ENCODE measurements at regions not wholly inside any gene's neighbourhood (a gene's known extent, or its start where the extent isn't known, plus 50 kb on each side); places are given as distances from the start of the nearest gene placed in this dataset.

DNA sequence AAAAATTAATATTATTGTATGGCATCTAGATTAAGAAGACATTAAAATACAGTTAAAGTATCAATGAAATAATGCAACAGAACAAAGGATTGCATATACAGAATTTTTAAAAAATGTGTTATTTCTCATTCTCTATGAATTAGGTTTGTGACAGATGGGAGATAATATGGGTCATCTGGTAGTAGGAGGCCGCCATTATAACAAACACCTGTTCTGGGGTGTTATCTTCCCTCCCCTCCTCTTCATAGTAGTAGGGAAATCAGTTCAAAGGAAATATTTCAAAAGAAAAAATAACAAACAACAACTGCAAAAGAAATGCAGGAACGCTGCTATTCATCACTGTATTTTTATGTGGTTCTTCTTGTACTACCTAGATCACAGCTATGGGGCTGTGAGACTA is 187.0 kb upstream of the ATP2B1 start:
- no peak for DNase-seq

DNA sequence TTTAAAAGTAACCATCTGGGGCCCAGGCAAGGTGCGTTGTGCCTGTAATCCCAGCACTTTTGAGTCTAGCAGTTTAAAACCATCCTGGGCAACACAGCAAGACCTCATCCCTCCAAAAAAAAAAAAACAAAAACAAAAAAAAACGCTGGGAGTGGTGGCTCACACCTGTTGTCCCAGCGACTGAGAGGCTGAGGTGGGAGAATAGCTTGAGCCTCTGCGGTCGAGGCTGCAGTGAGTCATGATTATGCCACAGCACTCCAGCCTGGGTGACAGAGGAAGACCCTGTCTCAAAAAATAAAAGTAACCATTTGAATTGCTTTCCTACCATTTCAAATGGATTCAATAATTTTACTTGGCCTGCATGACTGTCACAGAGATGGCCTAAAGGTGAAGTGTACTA is 186.5 kb upstream of the ATP2B1 start:
- DNase-seq = no peak

DNA sequence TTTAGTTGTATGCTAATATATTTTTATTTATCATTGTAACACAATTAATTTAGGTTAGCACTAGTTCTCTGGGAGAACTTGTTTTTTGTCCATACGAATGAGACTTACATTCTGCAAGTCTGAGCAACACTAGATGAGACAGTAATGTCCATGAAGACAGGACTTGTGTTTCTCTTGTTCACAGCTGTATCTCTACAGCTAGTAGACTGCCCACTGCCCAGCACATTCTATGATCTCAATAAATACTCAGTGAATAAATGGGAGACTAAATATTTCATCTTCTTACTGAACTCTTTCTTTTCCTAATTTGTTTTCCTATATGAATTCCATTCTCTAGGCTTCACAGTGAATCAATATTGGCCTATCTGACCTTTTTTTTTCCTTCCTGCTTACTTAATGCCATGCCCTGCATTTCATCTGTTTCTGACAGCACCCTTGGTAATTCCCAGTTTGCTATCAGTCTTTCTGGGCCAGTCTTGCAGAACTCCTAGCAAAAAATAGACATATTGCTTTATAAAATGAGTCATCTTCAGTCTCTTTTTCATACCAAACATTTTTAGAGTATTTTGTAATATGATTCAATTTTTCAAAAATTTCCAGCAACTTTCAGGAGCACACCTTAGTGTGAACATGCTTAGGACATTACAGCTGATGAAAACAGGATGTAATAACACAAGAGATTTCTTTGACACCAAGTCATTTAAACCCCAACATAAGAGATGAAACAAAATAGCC is 185.5 kb upstream of the ATP2B1 start:
- DNase-seq = no peak

DNA sequence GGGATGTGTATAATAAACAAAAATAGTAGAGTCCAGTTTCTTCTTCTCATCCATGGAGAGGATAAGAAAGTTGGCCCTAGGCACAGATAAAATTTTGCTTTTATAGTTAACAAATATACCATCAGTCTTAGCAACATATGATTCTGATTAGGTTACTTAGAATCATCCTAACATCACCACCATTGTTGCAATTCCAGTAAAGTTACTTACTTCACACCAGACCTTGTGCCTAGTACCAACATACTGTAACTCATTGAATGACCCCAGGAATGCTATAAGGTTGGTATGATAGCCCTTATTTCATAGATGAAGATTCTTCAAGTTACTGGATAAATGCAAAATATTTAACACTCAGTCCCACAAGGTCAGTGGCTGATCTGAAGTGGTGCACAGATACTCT is 183.8 kb upstream of the ATP2B1 start:
- no peak for DNase-seq

DNA sequence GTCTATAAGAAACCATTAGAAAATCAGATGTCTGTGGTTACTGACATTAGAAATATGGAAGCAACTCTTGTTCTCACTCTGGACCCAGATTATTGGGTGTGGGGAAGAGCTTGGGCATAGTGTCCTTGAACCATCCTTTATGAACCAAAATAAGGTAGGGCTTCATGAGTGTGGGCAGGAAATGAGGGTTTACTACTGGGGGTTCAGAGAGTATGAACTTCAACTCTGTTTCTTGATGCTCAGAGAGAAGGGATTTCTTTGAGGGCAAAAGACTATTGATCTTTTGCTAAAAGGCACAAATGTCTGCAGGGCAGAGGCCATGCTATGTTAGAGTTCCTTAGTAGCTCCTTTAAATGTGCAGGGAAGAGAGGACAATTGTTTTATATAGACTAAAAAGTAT is 183.3 kb upstream of the ATP2B1 start:
- DNase-seq = no peak

DNA sequence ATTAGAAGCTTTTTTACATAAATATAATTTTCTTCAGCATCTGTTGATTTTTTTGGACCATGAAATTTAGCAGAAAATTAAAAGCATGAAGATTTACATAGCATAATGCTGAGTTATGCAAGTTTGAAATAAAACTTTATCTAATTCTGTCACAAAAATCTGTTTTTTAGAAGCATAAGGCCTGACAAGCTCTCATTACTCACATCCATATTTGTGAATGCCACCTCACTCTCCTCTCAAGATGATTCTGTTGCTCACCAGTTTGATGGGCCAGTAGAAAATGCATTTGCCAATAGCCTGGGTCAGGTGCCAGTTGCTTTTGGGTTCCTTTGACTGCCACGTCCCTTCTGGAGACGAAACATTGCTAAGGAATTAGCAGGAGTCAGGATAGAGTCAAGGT is 181.5 kb upstream of the ATP2B1 start:
- no peak for DNase-seq

DNA sequence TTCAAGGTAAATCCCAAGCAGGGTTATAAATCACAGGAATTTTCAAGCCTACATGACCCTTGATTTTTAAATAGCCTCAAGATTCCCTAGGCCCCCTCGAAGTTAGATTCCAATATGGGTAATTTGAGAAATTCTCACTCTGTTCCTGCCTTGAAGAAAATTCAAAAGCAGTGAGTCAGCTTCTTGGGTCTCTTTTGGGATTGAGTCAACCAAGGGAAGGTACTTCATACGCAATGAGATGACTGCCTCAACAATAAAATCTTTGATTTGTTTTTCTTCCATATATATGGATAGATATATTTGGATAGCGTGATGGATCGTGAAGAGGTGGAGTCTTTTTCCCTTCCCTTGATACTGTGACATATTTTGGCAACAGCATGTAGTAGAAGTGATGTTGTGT is 180.4 kb upstream of the ATP2B1 start:
- no peak for DNase-seq

DNA sequence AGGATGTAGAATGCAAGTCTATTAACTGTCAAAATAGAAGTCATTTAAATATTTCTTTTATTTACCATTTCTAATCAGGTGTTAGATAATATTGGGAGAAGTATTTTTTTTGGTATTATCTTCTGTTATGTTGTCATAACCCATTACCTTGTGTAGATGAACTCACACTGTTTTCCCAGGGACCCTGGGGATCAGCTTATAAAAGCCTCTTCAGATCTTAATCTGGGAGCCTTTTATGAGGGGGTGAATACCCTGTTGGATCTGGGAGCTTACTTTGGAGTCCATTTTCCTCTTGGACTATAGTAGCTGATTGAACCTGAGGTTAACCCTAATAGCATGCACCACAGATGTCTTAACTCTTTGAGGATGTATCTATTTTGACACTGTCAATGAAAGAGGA is 176.3 kb upstream of the ATP2B1 start:
- no peak for DNase-seq

DNA sequence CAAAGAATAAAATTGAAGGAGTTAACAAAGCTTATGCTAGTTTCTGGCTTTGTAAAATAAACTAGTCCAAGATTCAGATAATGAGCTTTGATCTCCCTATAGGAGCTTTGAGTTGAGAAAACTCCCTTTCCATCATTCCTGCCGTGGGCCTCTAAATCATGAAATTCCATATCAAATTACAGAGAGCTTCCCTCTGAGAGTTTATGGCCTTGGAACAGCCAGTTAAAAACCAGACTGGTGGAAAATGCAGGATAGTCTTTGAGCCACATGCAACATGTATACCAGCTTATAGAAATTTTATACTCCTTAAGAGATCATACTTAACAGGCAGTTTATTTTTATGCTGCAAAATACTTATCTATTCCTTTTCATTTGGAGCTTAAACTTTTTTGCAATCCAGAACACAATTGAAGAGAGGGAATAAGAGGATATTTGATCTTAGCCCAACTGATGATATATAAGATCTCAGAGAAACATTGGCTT is 175.8 kb upstream of the ATP2B1 start:
- no peak for DNase-seq

DNA sequence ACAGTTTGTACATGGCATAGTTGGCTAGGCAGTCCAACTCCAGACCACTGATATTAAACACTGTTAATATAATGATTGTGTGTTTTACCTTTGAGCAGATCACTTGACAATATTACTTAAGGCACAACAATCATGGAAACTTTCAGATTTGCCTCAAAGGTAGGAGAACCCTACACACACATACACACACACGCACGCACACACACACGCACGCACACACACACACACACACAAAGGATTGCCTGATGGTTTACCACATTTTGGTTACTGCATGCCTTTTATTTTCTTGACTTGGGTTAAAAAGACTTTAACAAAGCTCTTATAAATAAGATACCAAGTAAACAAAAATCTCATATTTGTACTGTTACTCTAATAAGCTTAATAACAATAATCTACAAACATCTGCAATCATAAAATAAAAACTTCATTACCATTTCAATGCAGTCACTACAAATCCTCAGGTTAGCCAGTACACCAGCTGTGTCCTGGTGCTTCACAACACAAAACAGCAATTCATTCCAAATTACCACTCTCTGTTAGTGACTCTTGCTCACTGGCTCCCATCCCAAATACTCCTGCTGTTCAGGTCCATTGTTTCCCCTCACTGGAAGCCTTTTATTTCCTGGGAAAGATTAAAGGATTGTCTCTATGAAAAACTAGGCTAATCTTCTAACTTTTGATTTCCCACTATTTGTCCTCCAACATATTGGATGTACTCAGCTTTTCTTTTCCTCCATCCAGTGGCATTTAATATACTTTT is 175.2 kb upstream of the ATP2B1 start:
- no peak for DNase-seq

DNA sequence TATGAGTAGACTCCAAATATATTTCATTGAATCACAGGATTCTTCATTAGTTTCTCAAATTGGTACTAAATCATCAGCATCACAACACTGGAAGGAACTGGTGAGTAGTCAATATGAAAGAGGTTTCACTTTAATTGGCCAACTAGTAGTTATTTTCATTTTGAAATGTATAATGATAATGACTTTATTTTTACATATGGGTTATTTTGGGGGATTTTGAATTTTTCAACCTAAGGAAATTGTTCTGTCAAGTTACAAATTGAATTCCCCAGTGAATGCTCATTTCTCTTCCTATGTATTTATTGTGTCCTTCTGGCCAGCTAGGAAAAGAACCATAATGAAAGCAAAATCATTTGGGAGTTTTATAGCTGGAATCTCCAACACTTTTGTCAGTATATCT is 174.2 kb upstream of the ATP2B1 start:
- no peak for DNase-seq

DNA sequence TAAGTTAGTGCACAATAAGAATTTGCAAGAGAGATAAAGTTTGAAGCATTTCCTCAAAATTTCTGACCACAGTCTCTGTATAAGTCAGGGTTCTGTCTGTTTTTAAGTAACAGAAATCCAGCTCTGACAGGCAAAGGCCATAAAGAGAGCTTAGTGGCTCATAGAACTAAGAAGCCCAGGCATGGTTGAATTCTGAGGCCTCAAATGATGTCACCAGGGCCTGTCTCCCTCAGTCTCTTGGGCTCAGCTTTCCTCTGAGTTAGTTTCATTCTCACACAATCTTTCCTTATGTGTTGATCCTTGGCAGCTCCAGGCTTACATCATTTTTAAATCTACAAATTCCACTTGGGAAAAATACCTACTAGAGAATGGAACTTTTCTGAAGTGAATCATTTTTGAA is 173.4 kb upstream of the ATP2B1 start:
- DNase-seq = no peak

DNA sequence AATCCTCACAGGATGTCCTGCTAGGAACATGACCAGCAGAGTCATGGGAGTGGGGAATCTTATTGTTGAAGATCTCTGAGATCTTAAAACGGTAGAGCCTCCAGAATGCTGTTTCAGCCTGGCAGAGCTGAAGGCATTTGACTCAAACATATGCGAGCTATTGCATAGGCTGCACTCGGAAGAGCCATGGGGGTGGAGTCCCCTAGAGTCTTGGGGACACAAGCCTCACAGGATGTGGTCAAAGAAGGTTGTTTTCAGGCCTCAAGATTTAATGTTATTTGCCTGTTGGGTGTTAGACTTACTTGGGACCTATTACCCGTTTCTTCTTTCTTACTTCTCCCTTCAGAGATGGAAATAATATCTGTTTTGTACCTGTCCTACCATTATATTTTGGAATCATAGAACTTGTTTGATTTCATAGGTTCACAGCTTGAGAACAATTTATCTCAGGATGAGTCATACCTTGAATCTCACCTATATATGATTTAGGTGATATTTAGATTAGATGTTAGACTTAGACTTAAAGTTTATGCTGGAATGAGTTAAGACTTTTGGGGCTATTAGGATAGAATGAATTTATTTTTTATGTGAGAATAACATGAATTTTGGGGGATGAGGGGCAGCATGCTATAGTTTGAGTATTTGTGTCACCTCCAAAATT is 172.2 kb upstream of the ATP2B1 start:
- DNase-seq = peak; percentile 49

DNA sequence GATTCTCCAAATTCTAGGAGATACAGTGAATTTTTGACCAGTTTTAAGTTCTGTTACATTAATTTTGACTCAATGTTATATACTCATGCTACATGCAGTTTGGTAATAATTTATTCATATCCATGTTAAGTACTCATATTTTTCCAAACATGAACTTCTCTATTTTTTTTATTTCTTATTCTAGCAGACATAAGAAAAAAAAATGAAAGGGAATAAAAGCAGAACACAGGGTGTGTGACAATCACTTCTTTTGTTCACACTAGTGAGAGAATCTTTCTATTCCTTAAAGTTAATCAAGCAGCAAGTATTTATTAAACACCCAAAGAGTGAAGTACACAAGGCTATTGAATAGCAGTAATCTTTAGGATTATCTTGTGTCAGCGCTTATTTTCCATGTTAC is 171.1 kb upstream of the ATP2B1 start:
- no peak for DNase-seq

DNA sequence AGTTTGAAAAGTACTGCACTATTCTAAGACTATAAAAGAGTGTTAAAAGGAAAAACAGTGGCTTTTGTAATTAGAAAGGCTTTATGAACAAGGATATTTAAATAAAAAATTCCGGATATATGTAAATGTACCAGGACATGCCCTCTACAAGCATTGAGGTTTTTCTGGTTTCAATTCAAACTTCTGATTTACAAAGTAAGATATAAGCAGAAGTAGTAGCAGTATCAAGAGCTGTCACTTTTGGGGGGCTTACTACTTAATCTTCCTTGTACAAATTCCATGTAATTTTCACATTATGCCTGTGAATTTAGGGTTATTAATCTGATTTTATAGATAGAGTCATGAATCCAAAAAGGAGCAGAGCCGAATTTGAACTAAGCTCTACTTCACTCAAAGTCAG is 170.3 kb upstream of the ATP2B1 start:
- DNase-seq = no peak

DNA sequence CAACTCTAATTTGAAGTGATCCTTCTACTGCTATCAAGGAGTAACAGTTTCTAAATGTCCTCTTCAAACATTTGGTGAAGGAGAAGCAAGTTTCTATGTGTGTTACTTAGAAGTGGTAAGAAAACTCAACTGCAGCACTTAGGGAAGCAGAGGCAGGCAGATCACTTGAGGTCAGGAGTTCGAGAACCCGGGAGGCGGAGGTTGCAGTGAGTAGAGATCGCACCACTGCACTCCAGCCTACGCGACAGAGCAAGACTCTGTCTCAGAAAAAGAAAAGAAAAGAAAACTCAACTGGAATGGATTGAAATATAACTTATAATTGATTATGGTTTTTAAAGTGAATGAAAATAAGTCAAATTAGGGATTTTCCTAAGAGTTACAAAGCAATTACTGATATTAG is 169.7 kb upstream of the ATP2B1 start:
- no peak for DNase-seq

DNA sequence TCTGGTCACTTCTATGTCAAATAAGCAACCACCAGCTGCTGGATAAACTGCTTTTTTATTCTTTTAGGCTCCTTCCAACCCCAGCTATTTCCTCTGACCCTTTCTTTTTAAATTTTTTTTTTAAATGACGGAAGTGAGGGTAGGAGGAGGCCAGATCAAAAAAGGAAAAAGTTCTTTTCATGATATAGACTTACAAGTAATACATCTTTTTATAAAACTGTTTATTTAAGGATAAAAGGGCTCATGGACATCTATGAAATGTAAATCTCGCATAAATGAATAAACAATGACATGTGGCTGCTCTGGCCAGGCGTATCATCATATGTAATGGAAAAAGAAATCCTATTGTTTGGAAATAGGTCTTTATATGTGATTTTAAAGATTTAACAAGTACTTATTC is 169.0 kb upstream of the ATP2B1 start:
- no peak for DNase-seq

DNA sequence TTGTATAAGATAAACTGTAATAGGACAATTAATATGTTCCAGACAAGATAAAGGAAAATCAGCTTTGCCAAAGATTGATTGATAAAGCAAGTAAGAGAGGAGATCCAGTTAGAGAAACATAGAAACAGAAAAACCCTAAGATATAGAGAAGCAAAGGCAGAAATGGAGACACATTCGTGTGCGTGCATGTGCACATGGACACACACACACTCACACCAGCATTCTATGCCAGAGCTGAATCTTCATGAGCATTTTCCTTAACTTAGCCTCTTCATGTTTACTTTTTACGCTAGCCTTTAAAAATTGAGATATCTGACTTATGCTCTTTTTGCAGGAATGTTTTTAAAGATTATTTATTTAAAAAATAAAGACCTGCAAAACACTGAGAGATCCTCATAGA is 168.5 kb upstream of the ATP2B1 start:
- no peak for DNase-seq

DNA sequence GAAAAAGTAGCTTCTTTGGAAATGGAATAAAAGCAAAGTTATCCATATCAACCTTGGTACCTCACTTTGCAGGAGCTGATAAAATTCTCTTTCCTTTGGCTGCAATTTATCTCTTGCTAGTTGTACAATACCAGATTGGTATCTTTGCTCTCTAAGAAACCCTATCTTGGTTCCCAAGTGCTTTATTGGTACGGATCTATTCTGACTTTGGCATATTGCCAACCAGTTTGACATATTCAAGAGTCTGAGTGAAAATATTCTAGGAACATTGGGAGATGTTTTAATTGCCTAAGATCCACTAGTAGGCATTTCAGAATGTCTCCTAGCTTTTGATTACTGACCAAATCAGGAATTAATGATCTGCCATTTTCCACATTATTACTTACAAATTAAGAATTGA is 167.2 kb upstream of the ATP2B1 start:
- no peak for DNase-seq

DNA sequence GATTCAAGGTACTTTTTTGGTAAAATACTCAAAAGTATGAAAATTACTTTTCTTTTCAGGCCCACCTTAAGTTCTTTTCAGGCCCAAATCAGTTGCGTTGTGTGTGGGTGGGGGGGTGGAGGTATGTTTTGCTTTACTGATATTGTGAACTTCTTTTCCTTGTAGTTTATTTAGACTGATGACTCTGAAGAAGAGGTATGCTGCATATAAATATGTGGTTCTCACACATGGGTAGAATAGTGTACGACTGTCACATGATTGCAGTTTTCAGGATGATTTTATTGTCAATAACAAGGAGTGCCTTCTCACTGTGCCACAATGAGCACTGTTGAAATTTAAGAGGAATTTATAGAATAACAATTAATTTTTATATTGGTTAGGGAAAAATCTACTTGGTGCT is 166.6 kb upstream of the ATP2B1 start:
- no peak for DNase-seq

DNA sequence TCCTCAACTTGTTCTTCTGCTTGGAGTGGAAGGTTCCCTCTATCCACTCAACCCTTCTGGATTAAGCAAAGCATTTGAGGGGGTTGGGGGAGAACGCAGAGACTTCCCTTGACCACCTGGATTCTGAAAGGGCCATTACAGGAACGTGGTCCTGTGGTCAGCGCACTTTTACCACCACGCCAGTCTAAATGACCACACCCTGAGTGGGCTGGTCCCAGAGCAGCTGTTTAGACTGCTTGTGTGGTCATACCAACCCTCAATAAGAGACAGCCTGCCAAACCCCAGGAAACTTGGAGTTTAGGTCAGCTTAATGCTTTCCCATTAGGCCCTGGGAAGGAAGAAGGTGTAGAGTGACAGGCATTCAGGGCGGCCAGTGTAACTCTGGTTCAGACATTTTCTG is 165.5 kb upstream of the ATP2B1 start:
- DNase-seq = no peak

DNA sequence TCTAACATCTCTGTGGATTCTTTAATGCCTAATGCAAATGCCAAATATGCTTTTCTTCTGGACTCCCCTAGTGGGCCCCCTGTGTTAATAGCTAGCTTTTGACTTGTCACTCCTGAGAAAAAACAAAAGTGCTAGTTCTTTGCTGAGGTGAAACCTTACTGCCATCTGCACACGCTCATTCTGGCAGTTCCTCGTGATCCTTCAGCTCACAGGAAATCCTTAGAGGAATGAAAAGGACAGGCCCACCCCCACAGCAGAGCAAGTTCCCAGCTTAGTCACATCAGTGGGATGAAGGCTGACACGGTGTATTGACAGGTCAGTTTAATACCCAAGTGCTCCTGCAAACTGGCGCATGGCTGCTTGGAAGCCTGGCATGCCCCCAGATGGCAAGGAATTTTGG is 165.1 kb upstream of the ATP2B1 start:
- no peak for DNase-seq

DNA sequence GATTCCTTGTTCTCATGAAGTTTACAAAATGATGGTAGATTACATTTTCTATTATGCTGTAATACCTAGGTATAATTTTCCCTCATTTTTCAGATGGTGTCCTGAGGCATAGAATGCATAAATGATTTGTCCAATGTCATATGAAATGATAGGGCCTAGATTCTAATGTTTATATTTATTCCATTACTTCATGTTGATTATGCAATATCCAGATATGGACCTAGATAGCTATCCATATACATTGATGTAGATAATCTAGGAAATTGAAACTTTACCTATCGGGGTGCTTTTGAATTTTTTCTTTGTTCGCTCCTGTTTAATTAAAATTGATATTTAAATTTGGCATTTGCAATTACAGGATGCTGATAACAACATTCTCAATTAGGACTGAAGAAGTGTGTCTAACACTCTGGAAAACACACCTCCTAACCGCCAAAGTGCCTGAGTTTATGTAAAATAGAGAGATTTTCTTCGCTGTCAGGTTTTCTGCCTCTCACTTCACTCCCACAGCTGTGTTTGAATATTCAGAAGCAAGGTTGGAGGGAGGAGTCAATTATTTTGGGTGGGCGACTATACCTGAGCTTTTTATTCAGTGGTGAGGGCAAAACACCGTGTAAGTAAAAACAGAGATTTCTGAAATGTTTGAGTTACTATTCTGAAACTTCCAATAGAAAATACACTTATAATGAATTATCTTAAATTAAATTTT is 164.4 kb upstream of the ATP2B1 start:
- DNase-seq = no peak
